Stimulated activated memory B cell treated with anti-CD40 and anti-IgM and Interleukin-4, amounts not matched to agents 10 μg/mL and 1 μg/mL and 100 μg/mL, for 72 hours (primary cell): ENCODE measurements at regions not wholly inside any gene's neighbourhood (a gene's known extent, or its start where the extent isn't known, plus 50 kb on each side); places are given as distances from the start of the nearest gene placed in this dataset.
A peak's percentile ranks its signal among the peaks of the same experiment; 100 is the strongest.

Experiments used
- ATAC-seq: fragments of 150-1000 bp; cut with Tn5 transposase; 2 replicates; pipeline ENCODE4 v1.10.0; 2021
- H3K27ac Mint-ChIP-seq: one replicate; pipeline ENCODE4 v1.8.0; 2022; ENCODE audit warnings: mild to moderate bottlenecking, mixed read lengths
- H3K27me3 Mint-ChIP-seq: one replicate; pipeline ENCODE4 v1.8.0; 2022; ENCODE audit warnings: mixed read lengths
- H3K36me3 Mint-ChIP-seq: one replicate; pipeline ENCODE4 v1.8.0; 2022; ENCODE audit warnings: mixed read lengths
- H3K4me1 Mint-ChIP-seq: one replicate; pipeline ENCODE4 v1.8.0; 2022; ENCODE audit warnings: mixed read lengths
- H3K4me3 Mint-ChIP-seq: one replicate; pipeline ENCODE4 v1.8.0; 2022; ENCODE audit warnings: mild to moderate bottlenecking, moderate library complexity, mixed read lengths
- H3K9me3 Mint-ChIP-seq: one replicate; pipeline ENCODE4 v1.8.0; 2022; ENCODE audit warnings: mixed read lengths

DNA sequence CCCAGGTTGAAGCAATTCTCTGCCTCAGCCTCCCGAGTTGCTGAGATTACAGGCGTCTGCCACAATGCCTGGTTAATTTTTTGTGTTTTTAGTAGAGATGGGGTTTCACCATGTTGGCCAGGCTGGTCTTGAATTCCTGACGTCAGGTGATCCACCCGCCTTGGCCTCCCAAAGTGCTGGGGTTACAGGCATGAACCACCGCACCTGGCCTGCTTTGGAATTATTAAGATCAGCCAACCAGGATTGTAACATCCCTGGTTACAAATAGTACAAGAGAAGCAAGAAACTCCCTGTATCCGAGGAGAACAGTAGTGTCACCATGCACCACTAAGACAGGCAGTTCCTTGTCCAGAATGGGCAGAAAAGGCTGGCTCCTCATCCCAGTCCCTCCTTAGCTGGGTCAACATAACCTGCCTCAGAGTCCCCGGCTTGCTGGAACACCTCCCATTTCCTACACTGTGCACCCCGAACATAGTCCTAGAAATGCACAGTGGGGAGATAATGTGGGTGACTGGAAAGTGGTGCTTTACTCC is 77.2 kb upstream of the INCENP start:
- no peak for ATAC-seq
- Mint-ChIP-seq H3K4me3 (no peak overlapping the region), H3K36me3 (no peaks in the 10 kb centered on the region), H3K27ac (no peak overlapping the region), H3K4me1 (peaks cover 15% of the 10 kb centered on the region), H3K27me3 (peaks cover 26% of the 10 kb centered on the region), H3K9me3 (no peaks in the 10 kb centered on the region)

DNA sequence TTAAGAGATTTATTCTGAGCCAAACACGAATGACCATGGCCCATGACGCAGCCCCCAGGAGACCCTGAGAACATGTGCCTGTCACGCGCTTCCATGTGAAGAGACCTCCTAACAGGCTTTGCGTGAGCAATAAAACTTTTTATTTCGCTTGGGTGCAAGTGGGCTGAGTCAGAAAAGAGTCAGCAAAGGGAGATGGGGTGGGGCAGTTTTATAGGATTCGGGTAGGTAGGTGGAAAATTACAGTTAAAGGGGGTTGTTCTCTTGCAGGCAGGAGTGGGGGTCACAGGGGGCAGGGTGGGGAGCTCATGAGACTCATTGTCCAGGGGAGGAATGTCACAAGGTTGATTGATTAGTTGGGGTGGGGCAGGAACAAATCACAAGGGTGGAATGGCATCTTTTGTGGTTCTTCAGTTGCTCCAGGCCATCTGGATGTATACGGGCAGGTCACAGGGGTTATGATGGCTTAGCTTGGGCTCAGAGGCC is 77.2 kb upstream of the FTH1 start:
- ATAC-seq = no peak

DNA sequence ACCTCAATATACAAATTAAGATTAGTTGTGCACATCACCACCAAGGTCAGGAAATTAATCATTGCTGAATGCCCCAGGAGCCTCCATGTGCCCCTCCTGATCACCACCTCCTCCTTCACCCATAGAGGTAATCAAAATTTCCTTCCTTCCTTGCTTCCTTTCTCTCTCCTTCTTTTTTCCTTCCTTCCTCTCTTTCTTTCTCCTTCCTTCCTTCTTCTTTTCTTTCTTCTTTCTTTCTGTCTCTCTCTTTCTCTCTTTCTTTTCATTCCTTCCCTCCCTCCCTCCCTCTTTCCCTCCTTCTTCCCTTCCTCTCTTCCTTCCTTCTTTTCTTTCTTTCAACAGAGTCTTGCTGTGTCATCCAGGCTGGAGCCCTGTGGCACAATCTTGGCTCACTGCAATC is 67.9 kb upstream of the FTH1 start:
- peaks cover 7% of the 10 kb centered on the region for H3K9me3 Mint-ChIP-seq
- peaks cover 8% of the 10 kb centered on the region for H3K4me1 Mint-ChIP-seq
- ATAC-seq = no peak
- H3K4me3 Mint-ChIP-seq = no peak overlapping the region
- H3K27ac Mint-ChIP-seq = no peak overlapping the region
- no peaks in the 10 kb centered on the region for H3K36me3 Mint-ChIP-seq
- no peaks in the 10 kb centered on the region for H3K27me3 Mint-ChIP-seq

More for the DNA sequence above, 77.2 kb upstream of the FTH1 start:
- Mint-ChIP-seq H3K9me3 (no peaks in the 10 kb centered on the region), H3K36me3 (no peaks in the 10 kb centered on the region), H3K27me3 (peaks cover 26% of the 10 kb centered on the region), H3K4me1 (peaks cover 20% of the 10 kb centered on the region), H3K27ac (no peak overlapping the region), H3K4me3 (no peak overlapping the region)

DNA sequence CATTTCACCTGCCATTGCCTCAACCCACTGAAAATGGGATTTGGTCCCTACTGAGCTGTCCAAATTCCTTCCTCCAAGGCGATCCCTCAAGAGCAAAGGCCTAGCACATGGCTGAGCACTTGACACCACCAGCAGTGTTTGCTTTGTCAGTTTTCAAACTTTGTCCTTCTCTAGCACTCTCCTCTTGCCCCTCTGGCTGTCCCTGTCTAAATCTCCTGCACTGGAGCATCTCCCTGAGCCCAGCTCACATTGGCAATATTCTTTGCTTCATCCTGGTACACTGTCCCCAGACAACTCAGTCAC is 66.6 kb upstream of the FTH1 start:
- H3K9me3 Mint-ChIP-seq = peaks cover 7% of the 10 kb centered on the region
- H3K4me3 Mint-ChIP-seq = no peak overlapping the region
- no peaks in the 10 kb centered on the region for H3K36me3 Mint-ChIP-seq
- H3K27ac Mint-ChIP-seq = no peak overlapping the region
- ATAC-seq = no peak
- H3K27me3 Mint-ChIP-seq = no peaks in the 10 kb centered on the region
- H3K4me1 Mint-ChIP-seq = peaks cover 8% of the 10 kb centered on the region

DNA sequence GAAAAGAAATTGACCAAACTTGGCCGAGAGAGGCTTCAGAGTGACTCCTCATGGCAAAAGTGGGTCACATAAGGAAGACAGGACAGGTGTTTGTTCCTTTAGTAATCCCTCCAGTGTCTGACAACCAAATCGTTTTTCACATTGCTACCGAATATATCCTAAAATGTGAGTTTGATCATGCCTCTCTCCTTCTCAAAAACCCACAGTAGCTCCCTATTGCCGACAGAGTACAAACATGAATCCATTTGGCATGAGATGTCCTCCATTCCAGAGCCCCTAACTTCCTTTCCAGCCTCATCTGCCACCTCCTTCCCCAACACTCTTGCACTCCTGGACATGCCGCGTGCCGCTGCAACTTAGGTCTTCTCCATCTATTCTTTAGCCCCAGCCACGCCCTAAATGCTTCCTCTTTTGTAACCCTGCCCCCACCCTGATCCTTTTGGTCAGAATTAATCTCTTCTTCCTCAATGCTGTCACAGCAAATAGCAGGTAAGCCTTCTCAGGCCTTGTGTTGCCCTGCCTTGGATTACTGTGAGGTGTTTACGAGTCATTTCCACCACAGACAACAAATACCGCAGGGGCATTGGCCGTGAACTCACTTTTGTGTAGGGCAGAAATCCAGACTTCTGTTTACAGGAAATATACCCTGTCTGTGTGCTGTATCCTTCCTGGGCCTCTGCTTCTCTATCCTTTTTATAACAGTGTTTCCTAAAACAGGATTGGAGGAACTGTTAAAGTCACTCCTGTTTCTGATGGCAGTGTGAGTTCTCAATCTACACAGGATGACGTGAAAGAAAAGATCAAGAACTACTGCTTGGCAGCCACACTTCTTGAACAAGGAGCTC is 66.0 kb upstream of the FTH1 start:
- Mint-ChIP-seq H3K36me3 (no peaks in the 10 kb centered on the region), H3K27me3 (no peaks in the 10 kb centered on the region), H3K9me3 (peaks cover 7% of the 10 kb centered on the region), H3K27ac (no peak overlapping the region), H3K4me3 (no peak overlapping the region), H3K4me1 (peaks cover 8% of the 10 kb centered on the region)
- no peak for ATAC-seq

DNA sequence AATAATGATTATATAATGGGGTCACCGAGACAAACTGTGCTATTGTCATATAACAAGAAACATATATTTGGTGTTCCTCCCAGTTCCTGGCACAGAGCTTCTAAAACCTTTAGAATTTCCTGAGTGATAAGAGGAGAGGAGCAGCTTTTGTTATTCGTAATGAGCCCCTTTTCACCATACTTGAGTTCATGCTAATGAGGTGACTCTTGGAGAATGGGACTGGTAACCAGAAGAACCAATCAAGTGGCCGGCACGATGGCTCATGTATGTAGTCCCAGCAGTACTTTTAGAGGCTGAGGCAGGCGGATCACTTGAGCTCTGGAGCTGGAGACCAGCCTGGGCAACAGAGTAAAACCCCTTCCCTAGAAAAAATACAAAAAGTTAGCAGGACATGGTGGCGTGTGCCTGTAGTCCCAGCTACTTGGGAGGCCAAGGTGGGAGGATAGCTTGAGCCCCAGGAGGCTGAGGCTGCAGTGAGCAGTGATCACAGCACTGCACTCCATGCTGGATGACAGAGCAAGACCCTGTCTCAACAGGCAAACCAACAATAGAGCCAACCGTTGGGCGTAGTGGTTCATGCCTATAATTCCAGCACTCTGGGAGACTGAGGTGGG is 62.7 kb upstream of the FTH1 start:
- H3K36me3 Mint-ChIP-seq = no peaks in the 10 kb centered on the region
- no peak for ATAC-seq
- H3K27ac Mint-ChIP-seq = no peak overlapping the region
- peaks cover 18% of the 10 kb centered on the region for H3K4me1 Mint-ChIP-seq
- H3K4me3 Mint-ChIP-seq = no peak overlapping the region
- peaks cover 5% of the 10 kb centered on the region for H3K9me3 Mint-ChIP-seq
- no peaks in the 10 kb centered on the region for H3K27me3 Mint-ChIP-seq

DNA sequence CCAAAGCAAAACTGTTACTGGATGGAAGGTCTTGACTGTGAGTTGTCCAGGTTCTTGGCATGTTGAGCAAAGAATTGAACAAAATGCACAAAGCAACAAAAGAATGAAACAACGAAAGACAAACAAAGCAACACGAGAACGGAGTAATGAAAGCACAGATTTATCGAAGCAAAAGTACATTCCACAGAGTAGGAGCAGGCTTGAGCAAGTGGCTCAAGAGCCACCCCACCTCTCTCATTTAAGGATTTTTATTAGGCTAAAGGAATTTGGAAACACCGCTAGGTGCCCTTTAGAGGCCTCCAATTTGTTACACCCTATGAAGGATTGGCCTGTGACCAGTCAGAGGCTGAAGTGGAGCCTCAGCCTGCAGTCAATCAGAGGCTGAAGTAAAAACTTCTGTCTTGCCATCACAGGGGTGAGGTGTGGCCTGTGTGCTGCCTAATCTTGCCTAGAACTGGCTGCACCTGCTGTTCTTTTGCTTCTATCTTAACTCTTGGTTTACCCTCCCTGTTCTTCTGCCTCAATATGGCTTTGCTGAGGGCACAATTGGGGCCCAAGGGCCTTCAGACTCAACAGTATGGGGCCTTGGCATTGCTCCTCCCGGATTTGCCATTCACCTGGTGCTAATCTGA is 59.4 kb upstream of the FTH1 start:
- H3K9me3 Mint-ChIP-seq = peaks cover 2% of the 10 kb centered on the region
- no peaks in the 10 kb centered on the region for H3K36me3 Mint-ChIP-seq
- H3K27me3 Mint-ChIP-seq = no peaks in the 10 kb centered on the region
- H3K4me3 Mint-ChIP-seq = no peak overlapping the region
- peaks cover 12% of the 10 kb centered on the region for H3K4me1 Mint-ChIP-seq
- H3K27ac Mint-ChIP-seq = no peak overlapping the region
- ATAC-seq = no peak

DNA sequence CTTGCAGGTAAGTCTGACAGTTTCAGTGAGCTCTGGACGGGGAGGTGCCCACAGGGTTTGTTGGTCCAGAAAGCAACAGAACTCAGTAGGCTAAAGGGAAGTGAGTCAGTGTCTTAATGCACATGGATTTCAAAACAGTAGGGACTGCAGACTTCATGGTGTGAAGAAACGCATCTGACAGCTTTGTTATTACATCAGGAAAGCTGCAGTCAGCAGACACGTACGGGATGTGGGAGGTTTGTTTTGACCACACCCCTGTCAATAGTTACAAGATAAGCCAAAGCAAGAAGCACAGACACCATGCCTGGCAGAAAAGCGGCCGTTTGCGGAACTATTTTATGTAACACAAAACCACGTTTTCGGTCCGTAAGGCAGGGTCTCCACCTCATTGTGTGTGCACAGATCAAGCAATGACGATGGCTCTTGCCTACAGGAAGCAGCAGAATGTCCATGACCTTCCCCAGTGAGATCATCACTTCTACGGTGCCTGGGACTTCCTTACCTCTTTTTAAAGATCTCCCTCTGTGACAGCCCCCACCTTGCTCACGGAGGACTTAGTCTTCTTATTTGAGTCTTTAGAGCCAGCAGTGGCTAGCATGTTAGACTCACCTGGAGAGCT is 58.2 kb upstream of the FTH1 start:
- Mint-ChIP-seq H3K4me3 (no peak overlapping the region), H3K27ac (peak overlapping the region; percentile 70), H3K9me3 (peaks cover 10% of the 10 kb centered on the region), H3K27me3 (no peaks in the 10 kb centered on the region), H3K4me1 (peaks cover 12% of the 10 kb centered on the region), H3K36me3 (no peaks in the 10 kb centered on the region)
- peak; percentile 84 for ATAC-seq

DNA sequence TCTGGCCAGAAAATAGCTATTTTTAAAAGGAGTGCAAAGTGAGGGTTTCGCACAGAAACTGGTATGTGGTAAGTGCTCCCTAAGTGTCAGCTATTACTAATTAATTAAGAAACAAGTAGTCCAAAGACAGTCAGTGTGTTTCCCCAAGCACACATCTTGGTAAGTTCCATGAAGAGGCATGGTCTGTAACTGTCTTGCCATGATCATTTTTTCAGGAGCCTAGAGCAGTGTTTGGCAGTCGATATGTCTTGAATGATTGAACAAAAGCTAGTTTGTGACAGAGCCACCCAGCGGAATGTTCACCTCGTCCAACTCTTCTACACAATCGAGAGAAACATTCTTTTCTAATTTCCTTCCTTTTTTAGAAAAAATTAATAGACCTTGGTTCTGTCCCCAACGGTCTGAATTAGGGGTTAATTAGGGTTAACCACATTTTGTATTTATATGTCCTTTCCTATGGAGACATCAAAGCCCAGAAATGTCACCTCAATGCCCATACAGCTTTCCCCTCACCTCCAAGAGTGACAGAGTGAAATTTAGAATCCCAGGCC is 57.6 kb upstream of the FTH1 start:
- no peaks in the 10 kb centered on the region for H3K27me3 Mint-ChIP-seq
- no peak for ATAC-seq
- no peaks in the 10 kb centered on the region for H3K36me3 Mint-ChIP-seq
- H3K4me3 Mint-ChIP-seq = no peak overlapping the region
- peaks cover 13% of the 10 kb centered on the region for H3K9me3 Mint-ChIP-seq
- H3K4me1 Mint-ChIP-seq = peaks cover 12% of the 10 kb centered on the region
- H3K27ac Mint-ChIP-seq = peak overlapping the region; percentile 70

DNA sequence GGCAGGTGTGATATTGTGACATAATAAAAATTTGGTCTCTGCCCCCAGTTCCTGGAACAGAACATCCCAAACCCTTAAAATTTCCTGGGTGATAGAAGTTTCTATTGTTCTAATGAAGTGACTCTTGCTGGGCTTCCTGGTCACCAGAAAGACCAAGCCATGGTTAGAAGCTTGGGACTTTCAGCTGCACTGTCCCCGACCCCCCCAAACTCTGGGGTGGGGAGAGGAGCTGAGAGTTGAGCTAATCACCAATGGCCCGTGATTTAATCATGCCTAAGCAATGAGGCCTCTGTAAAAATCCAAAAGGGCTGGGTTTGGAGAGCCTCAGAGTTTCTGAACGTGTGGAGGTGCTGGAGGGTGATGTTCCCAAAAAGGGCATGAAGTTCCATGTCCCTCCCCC is 54.8 kb upstream of the FTH1 start:
- ATAC-seq = no peak
- Mint-ChIP-seq H3K4me3 (no peak overlapping the region), H3K4me1 (peaks cover 19% of the 10 kb centered on the region), H3K9me3 (peaks cover 16% of the 10 kb centered on the region), H3K27me3 (no peaks in the 10 kb centered on the region), H3K27ac (no peak overlapping the region), H3K36me3 (no peaks in the 10 kb centered on the region)

DNA sequence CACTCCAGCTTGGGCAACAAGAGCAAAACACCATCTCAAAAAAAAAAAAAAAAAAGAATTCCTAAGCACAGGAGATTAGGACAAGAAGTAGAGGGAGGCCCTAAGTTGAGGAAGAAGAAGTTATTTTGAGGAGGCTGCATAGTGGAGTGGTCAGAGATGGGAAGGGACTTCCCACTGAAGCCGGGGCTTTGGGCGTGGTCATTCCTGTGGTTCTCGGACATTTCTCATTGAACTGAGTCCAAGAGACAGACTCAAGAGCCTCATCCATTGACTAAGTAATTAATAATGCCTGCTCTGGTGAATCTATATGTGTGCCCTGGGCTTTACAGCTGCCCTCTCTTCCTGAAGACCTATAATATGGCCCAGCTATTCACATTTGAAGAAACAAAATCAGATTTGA is 53.2 kb upstream of the FTH1 start:
- no peaks in the 10 kb centered on the region for H3K27me3 Mint-ChIP-seq
- no peak for ATAC-seq
- no peak overlapping the region for H3K4me3 Mint-ChIP-seq
- H3K27ac Mint-ChIP-seq = no peak overlapping the region
- no peaks in the 10 kb centered on the region for H3K36me3 Mint-ChIP-seq
- H3K4me1 Mint-ChIP-seq = peaks cover 17% of the 10 kb centered on the region
- peaks cover 14% of the 10 kb centered on the region for H3K9me3 Mint-ChIP-seq

DNA sequence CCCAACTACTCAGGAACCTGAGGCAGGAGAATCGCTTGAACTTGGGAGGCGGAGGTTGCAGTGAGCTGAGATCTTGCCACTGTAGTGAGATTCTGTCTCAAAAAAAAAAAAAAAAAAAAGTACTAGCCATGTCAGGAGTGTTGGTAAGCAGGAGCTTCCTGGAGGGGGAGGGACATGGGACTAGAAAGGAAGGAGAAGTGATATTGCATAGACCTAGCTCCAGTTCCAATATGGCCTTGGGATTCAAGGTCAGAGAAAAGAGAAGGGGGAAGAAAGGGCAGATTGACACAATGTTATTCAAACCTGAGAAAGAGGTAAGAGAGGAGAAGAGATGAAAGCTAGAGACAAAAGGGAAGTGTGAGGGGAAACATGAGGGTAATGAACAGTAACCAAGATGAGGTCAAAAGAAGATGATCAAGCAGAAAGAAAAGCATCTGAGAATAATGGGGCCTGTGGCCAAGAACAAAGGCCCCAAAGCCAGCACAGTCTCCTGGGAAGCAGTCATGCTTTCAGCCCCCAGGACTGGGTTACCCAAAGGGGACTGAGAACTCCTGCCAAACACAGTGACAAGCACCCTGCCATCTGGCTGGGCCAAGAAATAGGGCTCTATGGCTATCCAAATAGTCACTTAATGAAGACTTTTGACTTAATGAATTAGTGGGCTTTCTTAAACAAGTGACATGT is 51.7 kb upstream of the FTH1 start:
- Mint-ChIP-seq H3K9me3 (peaks cover 14% of the 10 kb centered on the region), H3K36me3 (no peaks in the 10 kb centered on the region), H3K4me1 (peaks cover 12% of the 10 kb centered on the region), H3K4me3 (no peak overlapping the region), H3K27me3 (no peaks in the 10 kb centered on the region), H3K27ac (no peak overlapping the region)
- ATAC-seq = peak; percentile 51

DNA sequence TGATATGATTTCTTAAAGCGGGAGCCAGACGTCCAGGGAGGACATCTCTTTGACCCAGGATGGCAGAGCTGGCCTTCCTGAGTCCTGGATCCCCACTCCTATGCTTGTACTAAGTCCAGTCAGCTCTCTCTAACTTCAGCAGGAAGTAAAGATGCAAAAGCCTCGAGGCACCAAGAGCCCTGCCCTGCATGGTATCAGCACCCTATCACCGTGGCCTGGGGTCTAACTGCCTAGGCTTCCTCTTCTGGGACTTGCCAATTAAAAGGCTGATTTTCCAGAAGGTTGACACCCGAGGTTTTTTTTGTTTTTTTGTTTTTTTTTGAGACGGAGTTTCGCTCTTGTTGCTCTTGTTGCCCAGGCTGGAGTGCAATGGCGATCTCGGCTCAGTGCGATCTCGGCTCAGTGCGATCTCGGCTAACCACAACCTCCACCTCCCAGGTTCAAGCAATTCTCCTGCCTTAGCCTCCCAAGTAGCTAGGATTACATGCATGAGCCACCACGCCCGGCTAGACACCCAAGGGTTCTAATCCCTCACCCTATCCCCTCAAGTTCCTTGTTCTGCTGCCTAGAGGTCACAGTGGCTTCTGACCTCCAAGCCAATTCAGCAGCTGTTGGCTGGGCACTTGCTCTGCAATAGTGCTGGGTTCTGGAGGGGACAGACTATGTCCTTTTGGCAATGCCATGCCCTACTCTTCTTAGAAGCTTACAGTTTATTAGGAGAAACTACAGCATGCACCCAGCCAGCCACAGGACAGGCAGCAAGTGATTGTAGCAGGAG is 50.6 kb upstream of the FTH1 start:
- Mint-ChIP-seq H3K27ac (no peak overlapping the region), H3K9me3 (peaks cover 14% of the 10 kb centered on the region), H3K4me1 (peaks cover 12% of the 10 kb centered on the region), H3K4me3 (no peak overlapping the region), H3K36me3 (no peaks in the 10 kb centered on the region), H3K27me3 (no peaks in the 10 kb centered on the region)
- ATAC-seq = no peak
